Naive B cell (primary cell): ENCODE measurements at regions not wholly inside any gene's neighbourhood (a gene's known extent, or its start where the extent isn't known, plus 50 kb on each side); places are given as distances from the start of the nearest gene placed in this dataset.

Experiments used
- ATAC-seq, 2 donors: fragments of 150-1000 bp; cut with Tn5 transposase; 2 replicates each; pipeline ENCODE4 v1.10.0; 2021; ENCODE audit warnings: low read depth in 2 of 2, mild to moderate bottlenecking in 2 of 2, moderate library complexity in 2 of 2
- DNase-seq: peaks from one replicate; pipeline ENCODE4 v3.0.0; 2022
- H3K27ac Mint-ChIP-seq, 6 donors: one replicate each; pipeline ENCODE4 v1.8.0; 2020 to 2022; ENCODE audit warnings: mild to moderate bottlenecking in 6 of 6, mixed read lengths in 6 of 6, moderate library complexity in 5 of 6, inconsistent platforms in 2 of 6
- H3K27me3 Mint-ChIP-seq, 3 donors: one replicate each; pipeline ENCODE4 v1.8.0; 2021 to 2022; ENCODE audit warnings: mixed read lengths in 3 of 3, mild to moderate bottlenecking in 1 of 3
- H3K36me3 Mint-ChIP-seq, 2 donors: one replicate each; pipeline ENCODE4 v1.8.0; 2020 to 2022; ENCODE audit warnings: mixed read lengths in 2 of 2, inconsistent platforms in 1 of 2, mild to moderate bottlenecking in 1 of 2
- H3K4me1 Mint-ChIP-seq, 3 donors: one replicate each; pipeline ENCODE4 v1.8.0; 2020 to 2022; ENCODE audit warnings: mixed read lengths in 3 of 3, inconsistent platforms in 1 of 3, mild to moderate bottlenecking in 1 of 3, moderate library complexity in 1 of 3
- H3K4me3 Mint-ChIP-seq, 8 donors: one replicate each; pipeline ENCODE4 v1.8.0; 2020 to 2022; ENCODE audit warnings: mild to moderate bottlenecking in 8 of 8, mixed read lengths in 8 of 8, moderate library complexity in 8 of 8, inconsistent platforms in 2 of 8
- H3K9me3 Mint-ChIP-seq, 7 donors: one replicate each; pipeline ENCODE4 v1.8.0; 2020 to 2022; ENCODE audit warnings: mixed read lengths in 7 of 7, mild to moderate bottlenecking in 5 of 7, inconsistent platforms in 2 of 7, moderate library complexity in 1 of 7

GRCh38 chr6:19443411-19443810 lies 393.8 kb upstream of the ID4 start:
- no peaks in the 10 kb centered on the region for H3K4me1 Mint-ChIP-seq
- H3K9me3 Mint-ChIP-seq, result peaks cover 0 to 12% (median 4%) of the 10 kb centered on the region in 7 donors
- H3K36me3 Mint-ChIP-seq, result no peaks in the 10 kb centered on the region
- no peak overlapping the region for H3K27ac Mint-ChIP-seq
- no peaks in the 10 kb centered on the region for H3K27me3 Mint-ChIP-seq
- ATAC-seq, result no peak
- no peak for DNase-seq
- no peak overlapping the region for H3K4me3 Mint-ChIP-seq

- Mint-ChIP-seq H3K27ac (no peak overlapping the region), H3K4me1 (no peaks in the 10 kb centered on the region), H3K4me3 (no peak overlapping the region), H3K27me3 (no peaks in the 10 kb centered on the region), H3K9me3 (peaks cover 0 to 12% (median 4%) of the 10 kb centered on the region in 7 donors), H3K36me3 (no peaks in the 10 kb centered on the region)
- DNase-seq (no peak), ATAC-seq (no peak)
These were observed 393.1 kb upstream of the ID4 start for GRCh38 chr6:19444041-19444440.

GRCh38 chr6:19444481-19444880 lies 392.7 kb upstream of the ID4 start:
- Mint-ChIP-seq H3K4me1 (no peaks in the 10 kb centered on the region), H3K9me3 (peaks cover 0 to 12% (median 4%) of the 10 kb centered on the region in 7 donors), H3K4me3 (no peak overlapping the region), H3K27ac (no peak overlapping the region), H3K36me3 (no peaks in the 10 kb centered on the region), H3K27me3 (no peaks in the 10 kb centered on the region)
- ATAC-seq (no peak), DNase-seq (no peak)

- Mint-ChIP-seq H3K27me3 (no peaks in the 10 kb centered on the region), H3K4me1 (no peaks in the 10 kb centered on the region), H3K4me3 (no peak overlapping the region), H3K27ac (no peak overlapping the region), H3K9me3 (peaks cover 0 to 12% (median 2%) of the 10 kb centered on the region in 7 donors), H3K36me3 (no peaks in the 10 kb centered on the region)
- DNase-seq (no peak), ATAC-seq (no peak)
These were observed 390.6 kb upstream of the ID4 start for GRCh38 chr6:19446570-19446969.

GRCh38 chr6:19450651-19451050 lies 386.5 kb upstream of the ID4 start:
- no peak for DNase-seq
- H3K27me3 Mint-ChIP-seq, result no peaks in the 10 kb centered on the region
- no peaks in the 10 kb centered on the region for H3K4me1 Mint-ChIP-seq
- ATAC-seq, result no peak
- H3K27ac Mint-ChIP-seq, result no peak overlapping the region
- no peaks in the 10 kb centered on the region for H3K36me3 Mint-ChIP-seq
- H3K4me3 Mint-ChIP-seq, result no peak overlapping the region
- H3K9me3 Mint-ChIP-seq, result peaks cover 0 to 12% (median 2%) of the 10 kb centered on the region in 7 donors

- Mint-ChIP-seq H3K27me3 (no peaks in the 10 kb centered on the region), H3K36me3 (no peaks in the 10 kb centered on the region), H3K4me1 (no peaks in the 10 kb centered on the region), H3K9me3 (peaks cover 0 to 2% (median 0%) of the 10 kb centered on the region in 7 donors), H3K4me3 (no peak overlapping the region), H3K27ac (no peak overlapping the region)
- DNase-seq (no peak), ATAC-seq (no peak)
These were observed 384.7 kb upstream of the ID4 start for GRCh38 chr6:19452495-19452894.

GRCh38 chr6:19454001-19454720 lies 383.0 kb upstream of the ID4 start:
- peaks cover 0 to 2% (median 0%) of the 10 kb centered on the region in 7 donors for H3K9me3 Mint-ChIP-seq
- ATAC-seq (no peak), DNase-seq (no peak)
- H3K27me3 Mint-ChIP-seq, result no peaks in the 10 kb centered on the region
- H3K36me3 Mint-ChIP-seq, result no peaks in the 10 kb centered on the region
- H3K4me1 Mint-ChIP-seq, result no peaks in the 10 kb centered on the region
- H3K4me3 Mint-ChIP-seq, result no peak overlapping the region
- H3K27ac Mint-ChIP-seq, result no peak overlapping the region

- ATAC-seq (no peak), DNase-seq (no peak)
- no peak overlapping the region for H3K4me3 Mint-ChIP-seq
- H3K27ac Mint-ChIP-seq, result peak overlapping the region in 1 of 6 donors; percentile 50
- H3K36me3 Mint-ChIP-seq, result no peaks in the 10 kb centered on the region
- H3K9me3 Mint-ChIP-seq, result peaks cover 0 to 2% (median 0%) of the 10 kb centered on the region in 7 donors
- H3K4me1 Mint-ChIP-seq, result no peaks in the 10 kb centered on the region
- H3K27me3 Mint-ChIP-seq, result no peaks in the 10 kb centered on the region
These were observed 382.3 kb upstream of the ID4 start for GRCh38 chr6:19454721-19455392.

- Mint-ChIP-seq H3K4me1 (no peaks in the 10 kb centered on the region), H3K9me3 (peaks cover 0 to 5% (median 0%) of the 10 kb centered on the region in 7 donors), H3K4me3 (no peak overlapping the region), H3K27me3 (no peaks in the 10 kb centered on the region), H3K27ac (peak overlapping the region in 1 of 6 donors; percentile 12), H3K36me3 (no peaks in the 10 kb centered on the region)
- ATAC-seq (no peak), DNase-seq (no peak)
These were observed 373.9 kb upstream of the ID4 start for GRCh38 chr6:19463250-19463649.

- Mint-ChIP-seq H3K4me1 (no peaks in the 10 kb centered on the region), H3K36me3 (no peaks in the 10 kb centered on the region), H3K4me3 (no peak overlapping the region), H3K27me3 (no peaks in the 10 kb centered on the region), H3K27ac (no peak overlapping the region), H3K9me3 (peaks cover 0 to 6% (median 0%) of the 10 kb centered on the region in 7 donors)
- ATAC-seq (no peak), DNase-seq (no peak)
These were observed 373.2 kb upstream of the ID4 start for GRCh38 chr6:19463925-19464324.

GRCh38 chr6:19465256-19465655 lies 371.9 kb upstream of the ID4 start:
- Mint-ChIP-seq H3K4me3 (no peak overlapping the region), H3K4me1 (no peaks in the 10 kb centered on the region), H3K27me3 (no peaks in the 10 kb centered on the region), H3K9me3 (peaks cover 0 to 6% (median 0%) of the 10 kb centered on the region in 7 donors), H3K36me3 (no peaks in the 10 kb centered on the region), H3K27ac (no peak overlapping the region)
- DNase-seq (no peak), ATAC-seq (no peak)

- H3K36me3 Mint-ChIP-seq, result no peaks in the 10 kb centered on the region
- no peaks in the 10 kb centered on the region for H3K27me3 Mint-ChIP-seq
- H3K4me3 Mint-ChIP-seq, result no peak overlapping the region
- H3K4me1 Mint-ChIP-seq, result no peaks in the 10 kb centered on the region
- ATAC-seq (no peak), DNase-seq (no peak)
- no peak overlapping the region for H3K27ac Mint-ChIP-seq
- peaks cover 0 to 6% (median 0%) of the 10 kb centered on the region in 7 donors for H3K9me3 Mint-ChIP-seq
These were observed 371.4 kb upstream of the ID4 start for GRCh38 chr6:19465760-19466159.

GRCh38 chr6:19470333-19470732 lies 366.8 kb upstream of the ID4 start:
- Mint-ChIP-seq H3K36me3 (no peaks in the 10 kb centered on the region), H3K9me3 (peaks cover 0 to 13% (median 0%) of the 10 kb centered on the region in 7 donors), H3K27me3 (no peaks in the 10 kb centered on the region), H3K4me1 (no peaks in the 10 kb centered on the region), H3K27ac (no peak overlapping the region), H3K4me3 (no peak overlapping the region)
- DNase-seq (no peak), ATAC-seq (no peak)

GRCh38 chr6:19472153-19472552 lies 365.0 kb upstream of the ID4 start:
- Mint-ChIP-seq H3K9me3 (peaks cover 0 to 18% (median 7%) of the 10 kb centered on the region in 7 donors), H3K4me3 (no peak overlapping the region), H3K27me3 (no peaks in the 10 kb centered on the region), H3K36me3 (no peaks in the 10 kb centered on the region), H3K27ac (no peak overlapping the region), H3K4me1 (no peaks in the 10 kb centered on the region)
- DNase-seq (no peak), ATAC-seq (no peak)
